Vagina (tissue), 2 donors: ENCODE measurements at regions not wholly inside any gene's neighbourhood (a gene's known extent, or its start where the extent isn't known, plus 50 kb on each side); places are given as distances from the start of the nearest gene placed in this dataset.

ENCODE experiments used
- DNase-seq, 2 donors: peaks; one replicate each; pipeline ENCODE4 v3.0.0-alpha.2; 2017; ENCODE audit errors: extremely low spot score in 2 of 2
- H3K27ac ChIP-seq: fragments of 200-600 bp; sonication (generic); one replicate; pipeline ENCODE4 v1.5.1; 2019
- H3K27me3 ChIP-seq: fragments of 200-600 bp; sonication (generic); one replicate; pipeline ENCODE4 v1.5.1; 2019
- H3K36me3 ChIP-seq, 2 donors: fragments of 200-600 bp; sonication (generic); one replicate each; pipeline ENCODE4 v1.5.1; 2017 to 2019
- H3K4me1 ChIP-seq: fragments of 200-600 bp; sonication (generic); one replicate; pipeline ENCODE4 v1.5.1; 2019
- H3K4me3 ChIP-seq, 2 donors: fragments of 200-600 bp; sonication (generic); 1 replicate in 1 of 2; 2 replicates in 1 of 2; pipeline ENCODE4 v1.5.1; 2016 to 2019
- H3K9me3 ChIP-seq: fragments of 200-600 bp; sonication (generic); one replicate; pipeline ENCODE4 v1.5.1; 2019
- CTCF ChIP-seq, 3 experiments: fragments of 450-650 bp in 2 of 3; fragments of 200-600 bp in 1 of 3; sonication (generic) in 1 of 3; IDR thresholded peaks; one replicate each; pipeline ENCODE4 v1.5.1; 2017 to 2019; ENCODE audit warnings: antibody characterized with exemption in 3 of 3, mild to moderate bottlenecking in 2 of 3, moderate library complexity in 2 of 3
- POLR2A ChIP-seq, 2 donors: fragments of 450-650 bp; IDR thresholded peaks; one replicate each; pipeline ENCODE4 v1.6.1; 2017; ENCODE audit warnings: antibody characterized with exemption in 2 of 2, mild to moderate bottlenecking in 2 of 2, moderate library complexity in 2 of 2
- POLR2AphosphoS5 ChIP-seq, 2 donors: sonication (generic); formaldehyde crosslinking; IDR thresholded peaks; one replicate each; pipeline ENCODE4 v1.9.0; 2017; ENCODE audit warnings: antibody characterized with exemption in 2 of 2, mild to moderate bottlenecking in 2 of 2, low read depth in 1 of 2; ENCODE audit not compliant: insufficient read depth in 1 of 2
- intact Hi-C: fragments of 100-400 bp; cut with DNase I; formaldehyde crosslinking; loops from one replicate; pipeline ENCODE4 v1.15.1; 2023

- TF ChIP-seq POLR2A (IDR thresholded peaks at IDR 0.05) (no peak), CTCF (IDR thresholded peaks at IDR 0.05) (no peak), POLR2AphosphoS5 (IDR thresholded peaks at IDR 0.05; ENCODE audit: insufficient read depth in 1 of 2, low read depth in 1 of 2) (no peak)
- no peak overlapping the region for H3K27ac ChIP-seq
- H3K9me3 ChIP-seq, result no peaks in the 10 kb centered on the region
- no peaks in the 10 kb centered on the region for H3K27me3 ChIP-seq
- DNase-seq, result no peak
- H3K36me3 ChIP-seq, result no peaks in the 10 kb centered on the region
- H3K4me3 ChIP-seq, result no peak overlapping the region
- no peaks in the 10 kb centered on the region for H3K4me1 ChIP-seq
- intact Hi-C loops, result no loop called here
Measured at GRCh38 chr3:81268526-81268925, 492.9 kb downstream of the GBE1 start.

GRCh38 chr3:81261996-81262395, 499.4 kb downstream of the GBE1 start:
- intact Hi-C loops, result no loop called here
- no peak overlapping the region for H3K4me3 ChIP-seq
- H3K27me3 ChIP-seq, result no peaks in the 10 kb centered on the region
- no peaks in the 10 kb centered on the region for H3K4me1 ChIP-seq
- H3K36me3 ChIP-seq, result no peaks in the 10 kb centered on the region
- no peak for DNase-seq
- H3K27ac ChIP-seq, result no peak overlapping the region
- H3K9me3 ChIP-seq, result no peaks in the 10 kb centered on the region
- TF ChIP-seq POLR2AphosphoS5 (IDR thresholded peaks at IDR 0.05; ENCODE audit: insufficient read depth in 1 of 2, low read depth in 1 of 2) (no peak), CTCF (IDR thresholded peaks at IDR 0.05) (no peak), POLR2A (IDR thresholded peaks at IDR 0.05) (no peak)

- no peak overlapping the region for H3K4me3 ChIP-seq
- intact Hi-C loops, result no loop called here
- H3K9me3 ChIP-seq, result no peaks in the 10 kb centered on the region
- H3K4me1 ChIP-seq, result no peaks in the 10 kb centered on the region
- H3K36me3 ChIP-seq, result no peaks in the 10 kb centered on the region
- H3K27me3 ChIP-seq, result no peaks in the 10 kb centered on the region
- TF ChIP-seq POLR2AphosphoS5 (IDR thresholded peaks at IDR 0.05; ENCODE audit: insufficient read depth in 1 of 2, low read depth in 1 of 2) (no peak), POLR2A (IDR thresholded peaks at IDR 0.05) (no peak), CTCF (IDR thresholded peaks at IDR 0.05) (no peak)
- no peak for DNase-seq
- no peak overlapping the region for H3K27ac ChIP-seq
Measured at GRCh38 chr3:81255463-81255862, 506.0 kb downstream of the GBE1 start.

GRCh38 chr3:81251096-81251495, 510.3 kb downstream of the GBE1 start:
- Histone ChIP-seq H3K4me1 (no peaks in the 10 kb centered on the region), H3K9me3 (no peaks in the 10 kb centered on the region), H3K27me3 (no peaks in the 10 kb centered on the region), H3K27ac (no peak overlapping the region), H3K36me3 (no peaks in the 10 kb centered on the region), H3K4me3 (no peak overlapping the region)
- intact Hi-C loops, result no loop called here
- TF ChIP-seq CTCF (IDR thresholded peaks at IDR 0.05) (no peak), POLR2AphosphoS5 (IDR thresholded peaks at IDR 0.05; ENCODE audit: insufficient read depth in 1 of 2, low read depth in 1 of 2) (no peak), POLR2A (IDR thresholded peaks at IDR 0.05) (no peak)
- no peak for DNase-seq

GRCh38 chr3:81249540-81250029, 511.9 kb downstream of the GBE1 start:
- H3K36me3 ChIP-seq, result no peaks in the 10 kb centered on the region
- H3K4me3 ChIP-seq, result no peak overlapping the region
- H3K9me3 ChIP-seq, result no peaks in the 10 kb centered on the region
- peaks cover 8% of the 10 kb centered on the region for H3K4me1 ChIP-seq
- no peak for DNase-seq
- H3K27me3 ChIP-seq, result no peaks in the 10 kb centered on the region
- TF ChIP-seq POLR2A (IDR thresholded peaks at IDR 0.05) (no peak), POLR2AphosphoS5 (IDR thresholded peaks at IDR 0.05; ENCODE audit: insufficient read depth in 1 of 2, low read depth in 1 of 2) (no peak), CTCF (IDR thresholded peaks at IDR 0.05) (no peak)
- H3K27ac ChIP-seq, result no peak overlapping the region
- intact Hi-C loops, result no loop called here
